ENCODE measurements at regions not wholly inside any gene's neighbourhood (a gene's known extent, or its start where the extent isn't known, plus 50 kb on each side); places are given as distances from the start of the nearest gene placed in this dataset.

GRCh38 chr11:92739041-92739440, 230.4 kb upstream of the MTNR1B start:
- H4K5ac ChIP-seq (ENCODE audit: insufficient read length, low read depth, low read length), result no peak overlapping the region
- TF ChIP-seq, protein P1, sequence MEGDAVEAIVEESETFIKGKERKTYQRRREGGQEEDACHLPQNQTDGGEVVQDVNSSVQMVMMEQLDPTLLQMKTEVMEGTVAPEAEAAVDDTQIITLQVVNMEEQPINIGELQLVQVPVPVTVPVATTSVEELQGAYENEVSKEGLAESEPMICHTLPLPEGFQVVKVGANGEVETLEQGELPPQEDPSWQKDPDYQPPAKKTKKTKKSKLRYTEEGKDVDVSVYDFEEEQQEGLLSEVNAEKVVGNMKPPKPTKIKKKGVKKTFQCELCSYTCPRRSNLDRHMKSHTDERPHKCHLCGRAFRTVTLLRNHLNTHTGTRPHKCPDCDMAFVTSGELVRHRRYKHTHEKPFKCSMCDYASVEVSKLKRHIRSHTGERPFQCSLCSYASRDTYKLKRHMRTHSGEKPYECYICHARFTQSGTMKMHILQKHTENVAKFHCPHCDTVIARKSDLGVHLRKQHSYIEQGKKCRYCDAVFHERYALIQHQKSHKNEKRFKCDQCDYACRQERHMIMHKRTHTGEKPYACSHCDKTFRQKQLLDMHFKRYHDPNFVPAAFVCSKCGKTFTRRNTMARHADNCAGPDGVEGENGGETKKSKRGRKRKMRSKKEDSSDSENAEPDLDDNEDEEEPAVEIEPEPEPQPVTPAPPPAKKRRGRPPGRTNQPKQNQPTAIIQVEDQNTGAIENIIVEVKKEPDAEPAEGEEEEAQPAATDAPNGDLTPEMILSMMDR (conservative IDR thresholded peaks at IDR 0.05), result no peak
- no peaks in the 10 kb centered on the region for H3K9me3 ChIP-seq (ENCODE audit: control insufficient read depth, low read depth, low read length)
- no peak overlapping the region for H2AFZ ChIP-seq (ENCODE audit: low read length)
- no peak overlapping the region for H2BK20ac ChIP-seq (ENCODE audit: low read depth, low read length, poor library complexity, severe bottlenecking)
- no peak overlapping the region for H2AK5ac ChIP-seq (ENCODE audit: insufficient read length, low read length)
- no peaks in the 10 kb centered on the region for H4K20me1 ChIP-seq (ENCODE audit: control insufficient read depth, insufficient read depth, insufficient read length)
- H4K8ac ChIP-seq (replicated peaks; ENCODE audit: insufficient read length, low read depth, low read length), result no peak overlapping the region
- H3K27me3 ChIP-seq (ENCODE audit: insufficient read depth, low read length), result no peaks in the 10 kb centered on the region
- H2BK120ac ChIP-seq (ENCODE audit: low read depth, low read length, poor library complexity, severe bottlenecking), result no peak overlapping the region
- no peaks in the 10 kb centered on the region for H3K9me3 Mint-ChIP-seq
- no peak overlapping the region for H2BK15ac ChIP-seq (ENCODE audit: low read depth, low read length)
- H4K91ac ChIP-seq (ENCODE audit: insufficient read length, low read depth, low read length), result no peak overlapping the region
- H3K4me1 ChIP-seq (ENCODE audit: insufficient read depth, low read length), result no peaks in the 10 kb centered on the region
- H3K9ac ChIP-seq (ENCODE audit: extremely low read depth, insufficient read length, low read length), result no peak overlapping the region
- H3K18ac ChIP-seq (ENCODE audit: insufficient read length, low read depth, low read length), result no peak overlapping the region
- H3K27ac Mint-ChIP-seq, result no peak overlapping the region
- H3K23me2 ChIP-seq (ENCODE audit: insufficient read length, low read depth, low read length, poor library complexity, severe bottlenecking), result no peaks in the 10 kb centered on the region
- H2BK12ac ChIP-seq (ENCODE audit: insufficient read length, low read depth, low read length), result no peak overlapping the region
- no peak overlapping the region for H3K56ac ChIP-seq (ENCODE audit: insufficient read length, low read depth, low read length)
- no peaks in the 10 kb centered on the region for H3K79me2 ChIP-seq (ENCODE audit: insufficient read depth, low read length)
- H3K4me2 ChIP-seq (ENCODE audit: insufficient read depth, insufficient read length, low read length), result no peak overlapping the region
- no peak for DNase-seq
- no peaks in the 10 kb centered on the region for H3K27me3 Mint-ChIP-seq (ENCODE audit: low read depth)
- H3K23ac ChIP-seq (ENCODE audit: insufficient read length, low read depth, low read length), result no peak overlapping the region
- H3K79me1 ChIP-seq (ENCODE audit: insufficient read depth, low read depth, low read length, poor library complexity, severe bottlenecking), result no peaks in the 10 kb centered on the region
- H3K27ac ChIP-seq (ENCODE audit: insufficient read length, low read depth, low read length), result no peak overlapping the region
- no peaks in the 10 kb centered on the region for H3K4me1 Mint-ChIP-seq
- H3K14ac ChIP-seq (ENCODE audit: insufficient read depth, low read length), result no peak overlapping the region
- H3K36me3 Mint-ChIP-seq (ENCODE audit: insufficient read depth in 1 of 3, low read depth in 3 of 3), result no peaks in the 10 kb centered on the region; a peak in 2 of 7 replicates
- H2BK5ac ChIP-seq (ENCODE audit: insufficient read length, low read length), result no peak overlapping the region
- no peak overlapping the region for H3K4me3 Mint-ChIP-seq
- no peak overlapping the region for H3K4ac ChIP-seq (ENCODE audit: low read depth, low read length)
- H3T11ph ChIP-seq (ENCODE audit: low read length), result no peak overlapping the region
